K562 (cell line): ENCODE measurements at regions not wholly inside any gene's neighbourhood (a gene's known extent, or its start where the extent isn't known, plus 50 kb on each side); places are given as distances from the start of the nearest gene placed in this dataset.

Experiments
- ATF4 ChIP-seq: fragments of 450-650 bp; formaldehyde crosslinking; IDR thresholded peaks from 2 replicates; pipeline ENCODE4 v1.4.0; 2022; ENCODE audit warnings: mild to moderate bottlenecking, moderate library complexity
- BRF2 ChIP-seq: IDR thresholded peaks from 3 replicates; pipeline ENCODE4 v1.6.1; 2011; ENCODE audit warnings: borderline replicate concordance, mild to moderate bottlenecking; ENCODE audit not compliant: insufficient read length, insufficient read depth
- CUX1 ChIP-seq: fragments of 200-800 bp; sonication (Bioruptor generic); IDR thresholded peaks from 2 replicates; pipeline ENCODE4 v1.6.1; 2016; ENCODE audit warnings: missing genetic modification characterization, missing compliant biosample characterization
- E2F4 ChIP-seq: sonication (generic); formaldehyde crosslinking; IDR thresholded peaks from 2 replicates; pipeline ENCODE4 v1.8.0; 2022; ENCODE audit warnings: mild to moderate bottlenecking, low read depth, missing genetic modification reagents
- FOXJ3 ChIP-seq: sonication (generic); formaldehyde crosslinking; IDR thresholded peaks from 2 replicates; pipeline ENCODE4 v1.4.0; 2020; ENCODE audit warnings: mild to moderate bottlenecking, missing genetic modification reagents
- IRF1 ChIP-seq: sonication (generic); formaldehyde crosslinking; IDR thresholded peaks from 2 replicates; pipeline ENCODE4 v1.8.0; 2022; ENCODE audit warnings: missing genetic modification reagents, mild to moderate bottlenecking, borderline replicate concordance
- RAD21 ChIP-seq, 2 experiments: fragments of 250-450 bp in 1 of 2; fragments of 450-650 bp in 1 of 2; sonication (Bioruptor Pico) in 1 of 2; formaldehyde crosslinking in 1 of 2; IDR thresholded peaks in 1 of 2; conservative IDR thresholded peaks in 1 of 2; 2 replicates each; pipeline versions ENCODE4 v1.4.0 to v1.8.0; 2020 to 2022; ENCODE audit warnings: mild to moderate bottlenecking in 2 of 2, moderate library complexity in 1 of 2
- RAD51 ChIP-seq: fragments of 450-650 bp; IDR thresholded peaks from 2 replicates; pipeline ENCODE4 v1.7.1; 2016; ENCODE audit warnings: low read depth, mild to moderate bottlenecking, borderline replicate concordance
- SMARCA4 ChIP-seq: fragments of 450-650 bp; IDR thresholded peaks from 2 replicates; pipeline ENCODE4 v1.6.1; 2016
- SMARCE1 ChIP-seq: fragments of 450-650 bp; IDR thresholded peaks from 2 replicates; pipeline ENCODE4 v1.7.1; 2016; ENCODE audit warnings: mild to moderate bottlenecking
- TAF15 ChIP-seq: fragments of 200-400 bp; formaldehyde crosslinking; IDR thresholded peaks from 2 replicates; pipeline ENCODE4 v1.6.1; 2017; ENCODE audit warnings: mild to moderate bottlenecking, low read depth, low read length, moderate library complexity
- ZBTB2 ChIP-seq: fragments of 450-650 bp; IDR thresholded peaks from 2 replicates; pipeline ENCODE4 v1.6.1; 2016; ENCODE audit warnings: antibody characterized with exemption

GRCh38 chr4:73317092-73317491 lies 58.5 kb upstream of the ANKRD17 start (continued):
- TF ChIP-seq BRF2 (no peak), E2F4 (no peak), RAD51 (no peak), ZBTB2 (no peak), RAD21 (CRISPR knock-in tag; conservative IDR thresholded peaks at IDR 0.05 in 1 of 2, IDR thresholded peaks at IDR 0.05 in 1 of 2) (no peak), SMARCA4 (no peak), FOXJ3 (CRISPR knock-in tag) (no peak), ATF4 (CRISPR knock-in tag) (no peak), SMARCE1 (no peak), IRF1 (CRISPR knock-in tag) (no peak), CUX1 (CRISPR knock-in tag) (no peak), TAF15 (no peak)
